Heart right ventricle (tissue), 16 donors: ENCODE measurements at regions not wholly inside any gene's neighbourhood (a gene's known extent, or its start where the extent isn't known, plus 50 kb on each side); places are given as distances from the start of the nearest gene placed in this dataset.
"Not testable (repeated sequence)": the region's sequence is repeated elsewhere in the genome, so short reads cannot be mapped to it uniquely, and the experiment has no call there.

Source experiments
- ATAC-seq, 8 donors: fragments of 200-7000 bp; cut with Tn5 transposase; one replicate each; pipeline ENCODE4 v1.9.1; 2020; ENCODE audit warnings: mild to moderate bottlenecking in 8 of 8, moderate library complexity in 8 of 8, moderate number of reproducible peaks in 1 of 8
- DNase-seq, 2 donors: peaks; one replicate each; pipeline ENCODE4 v3.0.0-alpha.2; 2020
- H3K27ac ChIP-seq, 10 donors: fragments of 200-600 bp; sonication (generic) in 2 of 10; one replicate each; pipeline versions ENCODE4 v1.5.0 to v1.8.0; 2020 to 2022; ENCODE audit warnings: mild to moderate bottlenecking in 3 of 10
- H3K27me3 ChIP-seq, 7 donors: fragments of 200-600 bp; one replicate each; pipeline ENCODE4 v1.8.0; 2021 to 2022; ENCODE audit warnings: mild to moderate bottlenecking in 2 of 7
- H3K36me3 ChIP-seq, 9 donors: fragments of 200-600 bp; sonication (generic) in 1 of 9; one replicate each; pipeline versions ENCODE4 v1.5.0 to v1.8.0; 2020 to 2022; ENCODE audit warnings: mild to moderate bottlenecking in 2 of 9
- H3K4me1 ChIP-seq, 9 donors: fragments of 200-600 bp; sonication (generic) in 1 of 9; one replicate each; pipeline versions ENCODE4 v1.5.0 to v1.8.0; 2020 to 2022; ENCODE audit warnings: mild to moderate bottlenecking in 4 of 9
- H3K4me3 ChIP-seq, 10 donors: fragments of 200-600 bp; sonication (generic) in 2 of 10; one replicate each; pipeline versions ENCODE4 v1.5.0 to v1.8.0; 2020 to 2022; ENCODE audit warnings: mild to moderate bottlenecking in 7 of 10, moderate library complexity in 2 of 10
- H3K9me3 ChIP-seq, 11 donors: fragments of 200-600 bp in 10 of 11; sonication (generic) in 2 of 11; one replicate each; pipeline versions ENCODE4 v1.5.0 to v1.8.0; 2013 to 2022; ENCODE audit warnings: mild to moderate bottlenecking in 2 of 11, control low read depth in 1 of 11, moderate library complexity in 1 of 11
- CTCF ChIP-seq, 9 donors: fragments of 200-600 bp; sonication (generic) in 2 of 9; IDR thresholded peaks; one replicate each; pipeline versions ENCODE4 v1.5.0 to v1.8.0; 2021 to 2022; ENCODE audit warnings: antibody characterized with exemption in 9 of 9, mild to moderate bottlenecking in 5 of 9, moderate library complexity in 1 of 9
- WGBS, 2 donors: extraction: QIAGEN DNeasy Blood & Tissue Kit; methylation state at CpG; one replicate each; pipeline ENCODE4 v1.1.7; 2013; ENCODE audit warnings: inconsistent platforms in 1 of 2; 5-methylcytosine and 5-hydroxymethylcytosine counted together
- intact Hi-C, 10 donors: fragments of 100-400 bp; cut with DNase I; formaldehyde crosslinking; loops; one replicate each; pipeline versions ENCODE4 v1.11.1 to v1.14.2; 2022
- donor health status: Arrhythmogenic right ventricular cardiomyopathy.
- donor health status: ischemic (EF 13 %, LVEDD 7.1; RV severe dilation, severe dysfunction).
- donor health status: healthy with polysubstance abuse.
- donor health status: DM: no; HTN: yes; CAD: no.
- donor health status: DM: no; HTN: no; CAD: no.
- donor health status: ischemic (EF 25% LVEDD 6.9; RV normal size, moderate dysfunction).
- donor health status: ischemic (EF 25% LVEDD 5.7; RV mildly dilated, moderate dysfunction).
- donor health status: healthy.
- donor health status: DM: yes; HTN: yes; CAD: no.
- donor health status: Ischemic cardiomyopathy.
- donor health status: ischemic (EF 35%, LVEDD 5.7; RV mildly dilated, moderate dysfunction).
- donor health status: nonischemic (EF 11% LVEDD 7.7; RV severe dilation, severe dysfunction).
- donor health status: DM: yes; HTN: yes; CAD: no.
- donor health status: PGD.
- donor health status: ischemic (EF 29% LVEDD 5.4; RV normal size, mild dysfunction).
- donor health status: nonischemic (EF 23%, LVEDD 6.1; RV moderate dilation, normal function).

- no peaks in the 10 kb centered on the region for H3K27me3 ChIP-seq
- intact Hi-C loops: no loop called here
- no peaks in the 10 kb centered on the region for H3K4me1 ChIP-seq
- H3K4me3 ChIP-seq: no peak overlapping the region
- DNase-seq (no peak), ATAC-seq (no peak)
- no peak for TF ChIP-seq CTCF (IDR thresholded peaks at IDR 0.05)
- 73 to 74% methylated on average over 2 of the region's 2 CpGs for WGBS, 2 donors
- no peak overlapping the region for H3K27ac ChIP-seq
- H3K36me3 ChIP-seq: no peaks in the 10 kb centered on the region
- peaks cover 0 to 32% (median 0%) of the 10 kb centered on the region in 11 donors for H3K9me3 ChIP-seq
Observed at GRCh38 chr2:31785876-31786275, 205.1 kb upstream of the SRD5A2 start.

GRCh38 chr2:31784868-31785267 is 204.1 kb upstream of the SRD5A2 start:
- H3K36me3 ChIP-seq: no peaks in the 10 kb centered on the region
- no peak overlapping the region for H3K27ac ChIP-seq
- H3K4me1 ChIP-seq: no peaks in the 10 kb centered on the region
- H3K9me3 ChIP-seq: peaks cover 0 to 35% (median 0%) of the 10 kb centered on the region in 11 donors
- no peaks in the 10 kb centered on the region for H3K27me3 ChIP-seq
- DNase-seq (no peak), ATAC-seq (no peak)
- no peak for TF ChIP-seq CTCF (IDR thresholded peaks at IDR 0.05)
- H3K4me3 ChIP-seq: no peak overlapping the region
- intact Hi-C loops: no loop called here

GRCh38 chr2:31783446-31784091 is 202.8 kb upstream of the SRD5A2 start:
- H3K4me1 ChIP-seq, H3K36me3 ChIP-seq, intact Hi-C loops, H3K27ac ChIP-seq, H3K27me3 ChIP-seq, ATAC-seq, H3K4me3 ChIP-seq, DNase-seq: not testable (repeated sequence)
- 72 to 82% methylated on average over 6 of the region's 6 CpGs for WGBS, 2 donors
- H3K9me3 ChIP-seq: peaks cover 0 to 35% (median 0%) of the 10 kb centered on the region in 11 donors

- no peak for TF ChIP-seq CTCF (IDR thresholded peaks at IDR 0.05)
- no peak for DNase-seq
- Histone ChIP-seq H3K27me3 (no peaks in the 10 kb centered on the region), H3K27ac (no peak overlapping the region), H3K4me1 (no peaks in the 10 kb centered on the region), H3K36me3 (no peaks in the 10 kb centered on the region), H3K4me3 (no peak overlapping the region), H3K9me3 (peaks cover 0 to 26% (median 0%) of the 10 kb centered on the region in 11 donors)
- intact Hi-C loops: no loop called here
- 78 to 84% methylated on average over 10 of the region's 10 CpGs for WGBS, 2 donors
- no peak for ATAC-seq
Observed at GRCh38 chr2:31778153-31778552, 197.4 kb upstream of the SRD5A2 start.

GRCh38 chr2:31770741-31771140 is 190.0 kb upstream of the SRD5A2 start:
- no peaks in the 10 kb centered on the region for H3K27me3 ChIP-seq
- no peak overlapping the region for H3K27ac ChIP-seq
- WGBS, 2 donors: 85% methylated on average over 2 of the region's 2 CpGs
- intact Hi-C loops: no loop called here
- H3K4me3 ChIP-seq: no peak overlapping the region
- ATAC-seq (no peak), DNase-seq (no peak)
- H3K36me3 ChIP-seq: no peaks in the 10 kb centered on the region
- no peaks in the 10 kb centered on the region for H3K9me3 ChIP-seq
- no peak for TF ChIP-seq CTCF (IDR thresholded peaks at IDR 0.05)
- no peaks in the 10 kb centered on the region for H3K4me1 ChIP-seq
